ENCODE measurements at regions not wholly inside any gene's neighbourhood (a gene's known extent, or its start where the extent isn't known, plus 50 kb on each side); places are given as distances from the start of the nearest gene placed in this dataset.

- Histone ChIP-seq H3K9me3 (replicated peaks; ENCODE audit: control insufficient read depth, insufficient read depth, low read length) (no peaks in the 10 kb centered on the region), H3K27me3 (ENCODE audit: control insufficient read depth in 2 of 2, insufficient read depth in 2 of 2, low read length in 2 of 2) (no peaks in the 10 kb centered on the region), H3K9ac (replicated peaks; ENCODE audit: extremely low read depth, insufficient read depth, low read length) (no peak overlapping the region), H3K4me1 (ENCODE audit: control insufficient read depth, extremely low read depth, insufficient read depth, low read length) (no peaks in the 10 kb centered on the region), H4K20me1 (replicated peaks; ENCODE audit: control insufficient read depth, extremely low read depth, insufficient read depth, low read length) (no peaks in the 10 kb centered on the region), H3K4me2 (ENCODE audit: insufficient read depth, low read length) (no peak overlapping the region), H3K4me3 (replicated peaks in 1 of 3; ENCODE audit: insufficient read depth in 1 of 3, low read depth in 1 of 3, low read length in 3 of 3) (no peak overlapping the region), H3K79me2 (ENCODE audit: control insufficient read depth, insufficient read depth, low read length) (no peaks in the 10 kb centered on the region), H3K36me3 (ENCODE audit: control insufficient read depth in 2 of 2, extremely low read depth in 1 of 2, insufficient read depth in 2 of 2, low read length in 2 of 2) (no peaks in the 10 kb centered on the region), H2AFZ (ENCODE audit: low read depth, low read length) (no peak overlapping the region), H3K9me1 (replicated peaks; ENCODE audit: control insufficient read depth, extremely low read depth, insufficient read depth, low read length) (no peaks in the 10 kb centered on the region), H3K27ac (ENCODE audit: insufficient read depth, low read depth, low read length) (no peak overlapping the region)
- dilution Hi-C loops (cut with MboI; ENCODE audit: extremely low pct_ligation_motif_present, low sequenced_read_pairs), result no loop called here
- ChIA-PET CTCF (no interaction called here), POLR2A (no interaction called here)
- FAIRE-seq, result no peak
- BruUV-seq (replicated peaks), result no TSS peak
- intact Hi-C loops (cut with micrococcal nuclease), result no loop called here
- no peak for TF ChIP-seq POLR2AphosphoS5 (IDR thresholded peaks at IDR 0.05; ENCODE audit: insufficient read depth, low read depth, low read length)
- TF ChIP-seq CTCF (IDR thresholded peaks at IDR 0.05; ENCODE audit: extremely low read depth in 1 of 2, insufficient read depth in 1 of 2, low read depth in 1 of 2, low read length in 2 of 2), result no peak
- no peak for TF ChIP-seq GATA2 (IDR thresholded peaks at IDR 0.05; ENCODE audit: insufficient read depth, insufficient read length, low read depth, low read length)
- TF ChIP-seq FOS (IDR thresholded peaks at IDR 0.05; ENCODE audit: borderline replicate concordance, insufficient read depth, low read length), result no peak
- no peak for TF ChIP-seq POLR2A (IDR thresholded peaks at IDR 0.05; ENCODE audit: low read depth, low read length)
- no peak for TF ChIP-seq JUN (IDR thresholded peaks at IDR 0.05; ENCODE audit: borderline replicate concordance, insufficient read depth, insufficient read length, low read depth)
- no peak for TF ChIP-seq MYC (IDR thresholded peaks at IDR 0.05; ENCODE audit: low read depth, low read length)
- TF ChIP-seq EZH2 (IDR thresholded peaks at IDR 0.05; ENCODE audit: borderline replicate concordance, low read depth, low read length, severe bottlenecking), result no peak
- TF ChIP-seq, protein P1, sequence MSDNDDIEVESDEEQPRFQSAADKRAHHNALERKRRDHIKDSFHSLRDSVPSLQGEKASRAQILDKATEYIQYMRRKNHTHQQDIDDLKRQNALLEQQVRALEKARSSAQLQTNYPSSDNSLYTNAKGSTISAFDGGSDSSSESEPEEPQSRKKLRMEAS (IDR thresholded peaks at IDR 0.05; ENCODE audit: insufficient read depth, insufficient read length), result no peak
- DNase-seq (ENCODE audit: low read depth, low spot score), result no peak
These were observed 125.3 kb downstream of the DLL1 start for GRCh38 chr6:170165471-170166117.
